Endothelial cell of umbilical vein (primary cell): ENCODE measurements at regions not wholly inside any gene's neighbourhood (a gene's known extent, or its start where the extent isn't known, plus 50 kb on each side); places are given as distances from the start of the nearest gene placed in this dataset.

Source experiments
- CTCF ChIP-seq, 2 donors: IDR thresholded peaks; 1 replicate in 1 of 2; 2 replicates in 1 of 2; pipeline ENCODE4 v1.5.1; 2011; ENCODE audit warnings: low read length in 2 of 2, mild to moderate bottlenecking in 2 of 2, moderate library complexity in 2 of 2, control low read depth in 1 of 2, inconsistent platforms in 1 of 2, low read depth in 1 of 2; ENCODE audit not compliant: insufficient read depth in 1 of 2; ENCODE audit errors: extremely low read depth in 1 of 2
- EZH2 ChIP-seq: IDR thresholded peaks from 2 replicates; pipeline ENCODE4 v1.6.1; 2012; ENCODE audit warnings: borderline replicate concordance, low read depth, mild to moderate bottlenecking, moderate library complexity, low read length, inconsistent platforms; ENCODE audit not compliant: severe bottlenecking
- JUN ChIP-seq: IDR thresholded peaks from 2 replicates; pipeline ENCODE4 v1.6.1; 2011; ENCODE audit warnings: borderline replicate concordance, low read depth; ENCODE audit not compliant: insufficient read length, insufficient read depth
- MAX ChIP-seq: IDR thresholded peaks from 2 replicates; pipeline ENCODE4 v1.6.1; 2011; ENCODE audit not compliant: insufficient read depth, insufficient read length
- POLR2A ChIP-seq: IDR thresholded peaks from 2 replicates; pipeline ENCODE4 v1.6.1; 2012; ENCODE audit warnings: low read depth, mild to moderate bottlenecking, control low read depth, low read length
- POLR2AphosphoS5 ChIP-seq: IDR thresholded peaks from 2 replicates; pipeline ENCODE4 v1.6.1; 2012; ENCODE audit warnings: low read depth, mild to moderate bottlenecking, control low read depth, low read length, moderate library complexity; ENCODE audit not compliant: insufficient read depth

GRCh38 chr2:215504547-215504946, 68.7 kb upstream of the FN1 start:
- TF ChIP-seq CTCF (IDR thresholded peaks at IDR 0.05; ENCODE audit: extremely low read depth in 1 of 2, insufficient read depth in 1 of 2, low read depth in 1 of 2, low read length in 2 of 2) (no peak), EZH2 (no peak), POLR2AphosphoS5 (no peak), POLR2A (no peak), MAX (no peak), JUN (no peak)
